A673 (cell line): ENCODE measurements at regions not wholly inside any gene's neighbourhood (a gene's known extent, or its start where the extent isn't known, plus 50 kb on each side); places are given as distances from the start of the nearest gene placed in this dataset.
"Not testable (repeated sequence)": the region's sequence is repeated elsewhere in the genome, so short reads cannot be mapped to it uniquely, and the experiment has no call there.

Experiments
- CTCF ChIP-seq: fragments of 300-800, 200-600 bp; sonication (generic); conservative IDR thresholded peaks from 2 replicates; pipeline ENCODE4 v1.5.1; 2017; ENCODE audit warnings: low read depth, mild to moderate bottlenecking, antibody characterized with exemption, low read length, moderate library complexity, mixed read lengths
- EZH2 ChIP-seq: fragments of 200-600 bp; sonication (generic); IDR thresholded peaks from 2 replicates; pipeline ENCODE4 v1.6.1; 2017; ENCODE audit warnings: borderline replicate concordance, low read depth, mild to moderate bottlenecking, mixed read lengths, antibody characterized with exemption, low read length; ENCODE audit not compliant: poor library complexity, severe bottlenecking

- not testable (repeated sequence) for TF ChIP-seq CTCF, EZH2
These were observed 824.1 kb upstream of the GBE1 start for GRCh38 chr3:82585591-82585990.
